OCI-LY7 (cell line): ENCODE measurements at regions not wholly inside any gene's neighbourhood (a gene's known extent, or its start where the extent isn't known, plus 50 kb on each side); places are given as distances from the start of the nearest gene placed in this dataset.

Source experiments
- EZH2phosphoT487 ChIP-seq: fragments of 200-600 bp; sonication (generic); IDR thresholded peaks from 2 replicates; pipeline ENCODE4 v1.6.1; 2018; ENCODE audit warnings: low read depth, borderline replicate concordance, mild to moderate bottlenecking, mixed run types, antibody characterized with exemption, low read length, moderate library complexity, mixed read lengths
- TF ChIP-seq, protein P1 (sequence below): fragments of 200-600 bp; sonication (generic); conservative IDR thresholded peaks from 2 replicates; pipeline ENCODE4 v1.5.1; 2014; ENCODE audit warnings: mild to moderate bottlenecking, antibody characterized with exemption, low read length, moderate library complexity, mixed read lengths

DNA sequence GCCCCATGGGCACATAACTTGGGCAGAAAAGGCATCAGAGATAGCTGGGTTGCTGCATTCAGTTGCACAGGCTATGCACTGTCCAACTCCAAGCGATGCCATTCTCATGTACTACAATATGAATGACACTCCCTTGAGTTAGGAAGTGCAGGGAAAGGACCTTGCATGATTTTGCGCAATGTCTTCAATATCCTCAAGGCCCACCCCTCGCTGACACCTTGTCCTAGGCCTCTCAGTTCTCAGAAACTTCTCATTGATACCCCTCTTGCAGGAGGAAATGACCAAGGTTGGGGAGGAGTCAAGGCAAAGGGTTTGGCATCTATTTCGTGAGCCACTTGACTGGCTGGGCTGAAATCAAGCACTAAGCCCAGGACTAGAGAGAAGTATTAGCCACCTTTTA lies 70.4 kb downstream of the ARL6IP4 start:
- TF ChIP-seq, protein P1, sequence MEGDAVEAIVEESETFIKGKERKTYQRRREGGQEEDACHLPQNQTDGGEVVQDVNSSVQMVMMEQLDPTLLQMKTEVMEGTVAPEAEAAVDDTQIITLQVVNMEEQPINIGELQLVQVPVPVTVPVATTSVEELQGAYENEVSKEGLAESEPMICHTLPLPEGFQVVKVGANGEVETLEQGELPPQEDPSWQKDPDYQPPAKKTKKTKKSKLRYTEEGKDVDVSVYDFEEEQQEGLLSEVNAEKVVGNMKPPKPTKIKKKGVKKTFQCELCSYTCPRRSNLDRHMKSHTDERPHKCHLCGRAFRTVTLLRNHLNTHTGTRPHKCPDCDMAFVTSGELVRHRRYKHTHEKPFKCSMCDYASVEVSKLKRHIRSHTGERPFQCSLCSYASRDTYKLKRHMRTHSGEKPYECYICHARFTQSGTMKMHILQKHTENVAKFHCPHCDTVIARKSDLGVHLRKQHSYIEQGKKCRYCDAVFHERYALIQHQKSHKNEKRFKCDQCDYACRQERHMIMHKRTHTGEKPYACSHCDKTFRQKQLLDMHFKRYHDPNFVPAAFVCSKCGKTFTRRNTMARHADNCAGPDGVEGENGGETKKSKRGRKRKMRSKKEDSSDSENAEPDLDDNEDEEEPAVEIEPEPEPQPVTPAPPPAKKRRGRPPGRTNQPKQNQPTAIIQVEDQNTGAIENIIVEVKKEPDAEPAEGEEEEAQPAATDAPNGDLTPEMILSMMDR, result no peak
- no peak for TF ChIP-seq EZH2phosphoT487
